AG04449 (cell line): ENCODE measurements at regions not wholly inside any gene's neighbourhood (a gene's known extent, or its start where the extent isn't known, plus 50 kb on each side); places are given as distances from the start of the nearest gene placed in this dataset.

Experiments
- CTCF ChIA-PET: fragments of 350-600 bp; formaldehyde crosslinking; extraction: SDS; loops from one replicate; lab custom pipeline; 2021; ENCODE audit warnings: antibody characterized with exemption; lab: Yijun Ruan, JAX
- POLR2A ChIA-PET: fragments of 400-600, 350-600 bp; formaldehyde crosslinking; extraction: SDS; loops from one replicate; lab custom pipeline; 2020; ENCODE audit warnings: antibody characterized with exemption, inconsistent platforms; lab: Yijun Ruan, JAX
- DNase-seq: peaks from one replicate; pipeline ENCODE4 v3.0.0-alpha.2; 2010; ENCODE audit warnings: low read depth, low spot score
- H3K4me3 ChIP-seq: 2 replicates; pipeline ENCODE4 v1.5.1; 2011; ENCODE audit warnings: low read depth, mild to moderate bottlenecking, control low read depth, low read length
- TF ChIP-seq, protein P1 (sequence below): IDR thresholded peaks from one replicate; pipeline ENCODE4 v1.5.1; 2011; ENCODE audit warnings: mild to moderate bottlenecking, moderate library complexity, low read length, control low read depth, inconsistent platforms; ENCODE audit not compliant: insufficient read depth; ENCODE audit errors: missing control alignments

DNA sequence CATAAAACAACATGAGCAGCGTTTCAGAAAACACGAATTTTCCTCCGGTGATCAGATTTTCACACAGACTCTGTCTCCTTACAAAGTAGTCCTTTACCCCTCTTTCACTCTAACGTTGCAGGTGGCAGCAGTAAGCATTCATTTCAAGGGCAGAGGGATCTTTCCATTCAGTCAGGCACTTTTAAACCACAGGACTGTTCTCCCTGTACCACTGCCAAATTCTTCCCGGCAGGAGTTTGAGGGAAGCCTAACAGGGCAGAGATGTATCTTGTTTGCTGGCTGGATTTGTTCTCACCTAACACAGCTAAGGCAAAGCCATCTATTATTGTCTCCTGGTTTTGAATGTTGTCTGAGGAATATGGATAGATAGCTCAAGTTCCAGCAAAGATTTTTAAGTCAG, 1187.3 kb upstream of the SEL1L start:
- no peak overlapping the region for H3K4me3 ChIP-seq
- ChIA-PET POLR2A (no interaction called here), CTCF (no interaction called here)
- TF ChIP-seq, protein P1, sequence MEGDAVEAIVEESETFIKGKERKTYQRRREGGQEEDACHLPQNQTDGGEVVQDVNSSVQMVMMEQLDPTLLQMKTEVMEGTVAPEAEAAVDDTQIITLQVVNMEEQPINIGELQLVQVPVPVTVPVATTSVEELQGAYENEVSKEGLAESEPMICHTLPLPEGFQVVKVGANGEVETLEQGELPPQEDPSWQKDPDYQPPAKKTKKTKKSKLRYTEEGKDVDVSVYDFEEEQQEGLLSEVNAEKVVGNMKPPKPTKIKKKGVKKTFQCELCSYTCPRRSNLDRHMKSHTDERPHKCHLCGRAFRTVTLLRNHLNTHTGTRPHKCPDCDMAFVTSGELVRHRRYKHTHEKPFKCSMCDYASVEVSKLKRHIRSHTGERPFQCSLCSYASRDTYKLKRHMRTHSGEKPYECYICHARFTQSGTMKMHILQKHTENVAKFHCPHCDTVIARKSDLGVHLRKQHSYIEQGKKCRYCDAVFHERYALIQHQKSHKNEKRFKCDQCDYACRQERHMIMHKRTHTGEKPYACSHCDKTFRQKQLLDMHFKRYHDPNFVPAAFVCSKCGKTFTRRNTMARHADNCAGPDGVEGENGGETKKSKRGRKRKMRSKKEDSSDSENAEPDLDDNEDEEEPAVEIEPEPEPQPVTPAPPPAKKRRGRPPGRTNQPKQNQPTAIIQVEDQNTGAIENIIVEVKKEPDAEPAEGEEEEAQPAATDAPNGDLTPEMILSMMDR = no peak
- no peak for DNase-seq

DNA sequence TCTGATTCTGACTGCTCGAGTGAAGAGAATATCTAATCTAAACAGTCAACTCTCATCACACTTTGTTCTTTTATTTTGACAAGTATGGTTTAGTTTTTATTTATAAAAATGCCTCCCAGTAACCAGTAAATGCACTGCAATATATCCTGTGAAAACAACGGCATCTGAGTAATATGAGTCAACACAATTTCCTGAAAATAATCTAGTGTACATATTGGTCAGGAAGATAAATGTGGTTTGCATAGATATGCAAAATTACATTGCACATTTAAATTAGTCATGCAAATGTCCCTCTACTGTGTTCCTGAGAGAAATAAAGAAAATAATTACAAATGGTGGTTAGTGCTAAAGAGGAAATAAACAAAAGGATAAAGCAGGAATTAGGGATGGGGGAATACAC, 1190.7 kb upstream of the SEL1L start:
- no peak for DNase-seq
- TF ChIP-seq, protein P1 = no peak
- H3K4me3 ChIP-seq = no peak overlapping the region
- CTCF ChIA-PET = no interaction called here
- POLR2A ChIA-PET = no interaction called here

DNA sequence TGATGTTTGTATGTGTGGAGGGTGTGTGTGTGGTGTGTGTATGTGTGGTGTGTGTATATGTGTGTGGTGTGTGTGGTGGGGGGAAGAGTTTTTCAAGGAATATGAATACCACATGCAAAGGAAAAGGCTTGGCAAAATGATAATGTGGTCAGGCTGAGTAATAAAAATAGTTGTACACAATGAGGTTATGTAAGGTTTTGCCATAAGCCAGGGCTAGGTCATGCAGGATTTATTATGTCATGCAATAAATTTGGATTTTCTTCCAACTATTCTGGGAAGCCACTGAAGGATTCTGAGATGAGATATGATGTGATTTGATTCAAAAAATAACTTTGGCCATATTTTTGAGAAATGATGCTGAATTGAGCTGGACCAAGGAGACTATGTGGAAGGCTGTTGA, 1191.6 kb upstream of the SEL1L start:
- CTCF ChIA-PET = no interaction called here
- POLR2A ChIA-PET = no interaction called here
- DNase-seq = no peak
- TF ChIP-seq, protein P1 = no peak
- no peak overlapping the region for H3K4me3 ChIP-seq

DNA sequence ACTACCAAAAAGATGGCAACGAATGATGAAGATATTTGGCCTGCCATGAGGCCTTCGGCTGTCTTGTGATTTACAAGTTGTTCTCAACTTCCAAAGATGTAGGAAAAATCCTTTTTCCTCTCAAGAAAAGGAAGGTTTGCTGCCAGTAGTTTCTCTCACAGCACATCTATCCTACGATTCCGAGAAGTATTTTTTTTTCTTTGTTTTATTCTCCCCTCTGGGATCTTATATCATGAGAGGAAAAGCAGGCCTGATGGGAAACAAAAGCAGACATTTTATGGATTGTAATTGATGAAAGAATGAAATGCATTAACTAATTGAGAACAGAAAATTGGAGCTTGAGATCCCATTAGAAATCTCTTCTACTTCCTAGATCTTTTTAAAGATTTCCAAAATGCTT, 1197.9 kb upstream of the SEL1L start:
- DNase-seq = no peak
- TF ChIP-seq, protein P1 = no peak
- ChIA-PET CTCF (no interaction called here), POLR2A (no interaction called here)
- no peak overlapping the region for H3K4me3 ChIP-seq

DNA sequence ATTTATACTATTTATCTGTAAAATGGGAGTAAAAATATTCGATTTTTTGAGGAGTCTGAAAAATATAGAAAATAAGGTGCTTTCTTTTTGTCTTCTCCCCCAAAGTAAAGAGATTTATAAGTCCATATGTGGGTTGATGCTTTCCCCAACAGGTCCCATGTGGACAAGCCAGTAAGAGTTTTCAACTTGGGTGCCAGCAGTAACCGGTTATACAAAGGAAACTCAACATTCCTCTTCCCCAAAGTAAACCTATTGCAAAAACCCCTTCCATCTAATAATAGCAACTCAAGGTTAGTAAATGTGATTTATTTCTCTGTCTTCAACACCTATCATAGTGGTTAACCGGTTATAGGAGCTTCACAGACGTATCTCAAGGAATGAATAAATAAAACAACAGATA, 1206.9 kb upstream of the SEL1L start:
- ChIA-PET CTCF (no interaction called here), POLR2A (no interaction called here)
- H3K4me3 ChIP-seq = no peak overlapping the region
- no peak for DNase-seq
- TF ChIP-seq, protein P1 = no peak

DNA sequence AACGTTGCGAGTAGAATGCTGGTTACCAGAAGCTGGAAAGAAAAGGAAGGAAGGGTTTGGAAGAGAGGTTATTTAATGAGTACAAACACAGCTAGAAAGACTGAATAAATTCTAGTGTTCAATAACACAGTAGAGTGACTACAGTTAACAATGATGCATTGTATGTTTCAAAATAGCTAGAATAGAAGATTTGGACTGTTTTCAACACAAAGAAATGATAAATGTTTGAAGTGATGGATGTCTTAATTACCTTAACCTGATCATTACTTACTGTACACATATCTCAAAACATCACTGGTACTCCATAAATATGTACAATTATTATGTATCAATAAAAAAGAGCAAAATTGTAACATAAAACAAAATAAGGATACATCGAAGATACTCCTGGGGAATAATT, 1221.8 kb upstream of the SEL1L start:
- TF ChIP-seq, protein P1 = no peak
- ChIA-PET POLR2A (no interaction called here), CTCF (no interaction called here)
- H3K4me3 ChIP-seq = no peak overlapping the region
- DNase-seq = no peak
